ENCODE measurements at regions not wholly inside any gene's neighbourhood (a gene's known extent, or its start where the extent isn't known, plus 50 kb on each side); places are given as distances from the start of the nearest gene placed in this dataset.

DNA sequence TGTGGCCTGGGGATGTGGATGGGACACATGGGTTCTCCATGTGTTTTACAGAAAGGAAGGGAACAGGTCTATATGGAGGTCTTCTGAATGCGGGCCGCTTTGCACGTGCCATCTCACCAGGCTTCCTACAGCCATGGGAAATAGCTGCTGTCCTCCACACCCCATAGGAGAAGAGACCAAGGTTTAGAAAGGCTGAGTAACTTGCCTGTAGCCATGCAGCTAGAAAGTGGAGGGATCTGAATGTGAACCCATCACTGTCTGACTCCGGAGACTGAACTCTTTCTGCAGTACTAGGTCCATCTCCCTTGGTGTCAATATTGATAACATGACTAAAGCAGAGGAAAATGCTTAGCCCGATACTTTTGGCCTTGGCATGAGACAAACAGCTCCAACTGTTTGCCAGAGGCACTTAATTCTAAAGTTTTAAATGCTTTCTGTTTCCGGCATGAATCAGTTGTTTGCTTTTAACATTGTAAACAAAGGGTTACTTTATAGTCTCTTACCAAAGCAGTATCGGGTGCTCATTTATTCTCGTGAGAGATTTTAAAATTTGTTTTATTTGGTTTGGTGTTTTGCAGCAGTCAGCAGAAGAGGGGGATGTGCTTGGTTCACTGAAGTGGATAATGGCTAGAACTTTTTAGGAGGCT, 64.8 kb upstream of the LOXL4 start:
- no peak for DNase-seq (ENCODE audit: low spot score)

DNA sequence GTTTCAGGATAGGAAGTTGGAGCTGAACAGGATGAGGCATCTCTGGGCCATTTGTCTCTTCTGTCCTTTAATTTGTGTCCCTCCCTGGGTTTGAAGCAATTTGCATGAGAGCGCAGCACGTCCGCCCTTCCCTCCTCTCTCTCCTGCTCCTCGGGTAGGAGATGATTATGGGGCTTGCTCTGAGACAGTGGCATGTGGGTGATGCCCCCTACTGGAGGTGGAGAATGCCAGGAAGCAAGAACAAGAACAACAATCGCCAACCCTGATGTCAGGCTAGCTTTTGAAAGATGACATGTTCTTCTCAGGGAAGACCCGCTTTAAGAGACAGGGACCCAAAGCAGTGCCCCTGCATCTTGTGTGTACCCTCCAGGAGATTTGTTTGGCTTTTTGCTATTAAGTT, 63.9 kb upstream of the LOXL4 start:
- no peak for DNase-seq (ENCODE audit: low spot score)

DNA sequence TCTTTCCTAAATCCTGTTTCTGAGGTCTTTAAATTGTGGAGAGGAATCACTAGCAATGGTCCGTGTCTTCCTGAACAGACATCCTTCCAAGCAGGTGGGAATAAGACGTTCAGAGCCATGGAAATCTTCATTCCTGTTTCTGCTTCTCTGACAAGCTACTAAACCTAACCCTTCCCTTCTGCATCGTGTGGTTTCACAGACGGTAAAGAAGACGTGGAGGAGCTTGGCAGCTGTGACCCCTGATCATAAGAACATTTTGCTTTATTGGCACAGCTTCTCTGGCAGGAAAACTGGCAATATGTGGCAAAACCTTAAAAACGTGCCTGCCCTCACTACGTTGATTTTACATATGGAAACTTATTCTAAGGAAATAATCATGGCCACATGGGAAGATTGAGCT, 63.0 kb upstream of the LOXL4 start:
- DNase-seq (ENCODE audit: low spot score), result no peak

DNA sequence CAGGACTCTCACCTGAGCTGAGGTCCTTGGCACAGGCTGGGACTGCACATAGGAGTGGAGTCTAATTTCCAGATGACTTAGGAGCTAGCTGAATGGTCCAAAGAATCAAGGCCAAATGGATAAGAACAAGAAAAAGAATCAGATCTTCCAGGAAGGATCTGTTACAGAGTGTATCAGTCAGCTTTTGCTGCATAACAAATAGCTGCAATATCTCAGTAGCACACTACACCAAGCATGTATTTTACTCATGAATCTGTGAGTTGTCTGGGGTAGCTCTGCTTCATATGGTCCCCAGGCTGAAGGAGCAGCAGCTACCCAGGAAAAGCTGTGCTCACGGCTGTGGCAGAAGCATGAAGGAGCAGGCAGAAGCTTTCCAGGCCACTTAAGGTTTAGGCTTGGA, 60.6 kb upstream of the LOXL4 start:
- no peak for DNase-seq (ENCODE audit: low spot score)

DNA sequence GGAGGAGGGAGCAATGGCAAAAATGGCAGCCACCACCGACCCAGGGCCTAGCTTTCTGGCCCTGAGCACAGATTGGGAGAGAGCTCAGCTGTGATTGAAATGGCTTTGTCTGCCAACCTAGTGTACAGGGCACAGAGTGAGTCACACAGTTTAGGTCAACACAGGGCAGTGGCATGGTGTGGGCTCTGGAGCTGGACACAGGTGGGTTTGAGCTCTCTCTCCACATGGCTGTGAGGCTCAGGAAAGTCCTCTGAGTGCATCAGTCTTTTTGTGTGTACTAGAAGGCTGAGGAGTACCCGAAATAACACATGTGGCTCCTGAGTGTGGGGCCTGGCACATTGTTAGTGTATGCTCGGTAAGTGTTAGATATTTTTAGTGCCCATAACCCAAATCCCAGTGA, 60.2 kb upstream of the LOXL4 start:
- DNase-seq (ENCODE audit: low spot score), result no peak

DNA sequence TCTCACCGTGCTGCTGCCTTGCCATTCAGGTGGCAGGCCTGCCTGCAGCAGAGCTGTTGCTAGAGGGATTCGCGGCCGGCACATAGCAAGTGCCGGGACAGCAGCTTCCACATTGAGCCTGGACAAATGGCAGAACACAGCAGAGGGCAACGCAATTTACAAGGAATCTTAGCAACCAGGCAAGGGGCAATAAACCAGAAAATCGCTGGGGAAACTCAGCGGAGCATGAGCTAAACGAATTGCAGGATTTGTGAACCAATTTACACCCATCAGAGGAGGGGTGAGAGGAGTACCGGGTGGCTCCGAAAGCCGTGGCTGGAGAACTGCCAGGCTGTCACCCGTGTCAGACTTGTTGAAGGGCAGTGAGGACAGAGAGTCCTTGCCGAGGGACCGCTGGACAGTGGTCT, 58.6 kb upstream of the LOXL4 start:
- no peak for DNase-seq (ENCODE audit: low spot score)

DNA sequence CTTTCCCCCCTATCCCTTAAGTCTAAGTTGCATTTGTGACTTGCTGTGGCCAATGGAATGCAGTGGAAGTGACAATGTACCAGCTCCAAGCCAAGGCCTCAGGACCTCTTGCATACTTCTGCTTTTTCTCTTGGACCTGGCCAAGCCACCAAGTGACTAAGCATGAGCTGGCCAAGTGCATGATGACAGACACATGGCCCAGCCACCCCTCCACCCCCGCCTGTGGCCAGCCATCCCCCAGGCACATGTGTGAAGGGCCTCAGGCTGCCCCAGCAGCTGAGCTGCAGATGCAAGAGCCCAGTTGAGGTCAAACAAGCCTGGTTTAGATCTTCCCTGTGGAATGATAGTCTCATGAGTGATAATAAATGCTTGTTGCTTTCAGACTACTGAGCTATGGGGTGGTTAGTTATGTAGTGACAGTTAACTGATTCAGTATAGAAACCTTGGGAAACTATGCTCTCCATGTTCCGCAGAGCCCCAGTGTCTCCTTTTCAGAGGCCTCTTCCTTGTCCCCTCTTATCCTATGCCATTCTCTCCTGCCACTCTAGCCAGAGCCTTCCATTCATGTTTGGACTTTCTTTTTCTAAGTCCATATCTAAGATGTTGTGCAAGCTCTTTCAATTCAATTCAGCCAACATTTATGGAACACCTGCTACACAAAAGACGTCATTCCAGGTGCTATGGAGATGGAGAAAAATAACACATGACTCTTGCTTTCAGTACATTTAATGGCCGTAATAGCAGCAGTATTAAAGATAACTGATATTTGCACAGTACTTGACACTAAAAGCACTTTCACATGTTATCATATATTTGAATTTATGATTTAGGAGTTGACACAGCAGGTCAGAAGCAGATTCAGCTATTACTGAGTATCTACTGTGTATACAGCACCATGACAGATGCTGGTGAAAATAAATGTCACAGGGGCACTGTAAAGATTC, 55.5 kb upstream of the LOXL4 start:
- peak; percentile 96 for DNase-seq (ENCODE audit: low spot score)

DNA sequence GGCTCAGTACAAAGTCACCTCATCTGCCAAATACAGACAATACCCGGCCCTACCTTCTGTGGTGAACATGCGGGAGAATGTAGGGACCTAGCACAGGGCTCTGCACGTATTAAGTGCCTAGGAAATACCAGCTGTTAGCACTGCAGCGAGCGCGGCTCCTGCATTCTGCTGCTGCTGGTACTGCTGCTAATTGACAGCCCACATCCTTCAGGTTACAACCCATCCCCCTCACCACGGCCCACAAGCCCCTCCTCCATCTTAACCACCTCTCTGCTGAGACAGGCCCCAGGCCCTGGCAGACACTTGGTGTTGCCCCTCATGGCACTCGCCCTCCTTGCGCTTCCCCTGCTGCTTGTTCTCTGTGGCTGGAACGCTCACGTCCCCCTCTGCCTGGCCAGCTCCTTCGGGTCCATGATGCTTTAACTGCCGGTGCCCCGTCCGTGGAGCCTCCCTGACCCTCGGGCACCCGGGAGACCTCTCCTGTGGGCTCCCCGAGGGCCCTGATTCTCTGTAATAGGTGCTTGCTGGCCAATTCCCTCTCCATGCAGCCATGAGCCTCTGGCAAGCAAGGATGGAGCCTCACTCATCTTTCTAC, 53.3 kb upstream of the LOXL4 start:
- DNase-seq (ENCODE audit: low spot score), result no peak

DNA sequence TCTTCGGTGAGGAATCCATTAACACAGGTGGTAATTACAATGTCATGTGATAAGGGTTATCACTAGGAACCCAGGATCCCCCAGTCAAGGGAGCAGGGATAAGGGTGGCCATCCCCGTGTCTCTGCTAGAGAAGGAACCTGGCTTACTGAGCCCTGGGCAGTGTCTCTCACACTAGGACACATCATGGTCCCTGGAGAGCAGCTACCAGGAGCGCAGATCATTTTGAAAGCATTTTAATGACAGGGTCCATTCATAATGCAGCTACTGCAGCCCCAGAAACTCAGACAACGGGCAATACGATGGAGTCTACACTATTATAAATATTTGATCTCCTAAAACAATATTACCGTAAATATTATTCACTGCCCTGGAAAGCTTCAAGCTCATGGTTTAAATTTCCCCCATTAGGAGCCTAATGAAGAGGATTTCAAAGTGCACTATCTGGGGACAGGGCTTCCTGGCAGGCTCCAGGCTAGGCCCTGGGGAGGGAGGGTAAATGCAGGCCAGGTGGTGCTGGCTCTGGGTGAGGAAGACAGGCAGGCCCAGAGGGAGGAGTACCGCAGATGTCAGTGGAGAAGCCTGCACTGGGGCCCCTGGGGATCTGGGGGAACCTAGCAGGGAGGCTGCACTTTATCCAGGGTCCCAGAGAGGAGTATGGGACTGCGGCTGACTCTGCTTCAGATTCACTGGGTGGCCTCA, 52.6 kb upstream of the LOXL4 start:
- DNase-seq (ENCODE audit: low spot score), result no peak

DNA sequence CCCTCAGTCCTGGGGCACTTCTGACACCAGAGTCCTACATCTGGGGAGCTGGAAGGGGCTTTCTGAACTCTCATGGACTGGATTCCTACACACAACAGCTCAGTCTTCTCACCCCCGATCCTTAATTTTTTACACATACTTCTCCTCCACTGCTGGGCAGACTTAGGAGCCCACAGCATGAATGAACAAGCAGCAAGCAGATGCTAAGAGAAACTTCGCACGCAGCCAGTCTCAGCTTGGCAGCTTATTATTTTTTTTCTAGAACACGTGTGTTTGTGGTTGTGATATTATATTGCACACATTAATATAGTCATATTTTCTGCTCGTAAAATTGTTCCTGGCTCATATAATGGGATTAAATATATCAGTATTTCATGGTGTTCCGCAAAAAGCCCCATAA, 50.9 kb upstream of the LOXL4 start:
- DNase-seq (ENCODE audit: low spot score), result peak; percentile 39

Data from AG08395 (cell line).